ENCODE measurements at regions not wholly inside any gene's neighbourhood (a gene's known extent, or its start where the extent isn't known, plus 50 kb on each side); places are given as distances from the start of the nearest gene placed in this dataset.
"Not testable (repeated sequence)": the region's sequence is repeated elsewhere in the genome, so short reads cannot be mapped to it uniquely, and the experiment has no call there.

DNA sequence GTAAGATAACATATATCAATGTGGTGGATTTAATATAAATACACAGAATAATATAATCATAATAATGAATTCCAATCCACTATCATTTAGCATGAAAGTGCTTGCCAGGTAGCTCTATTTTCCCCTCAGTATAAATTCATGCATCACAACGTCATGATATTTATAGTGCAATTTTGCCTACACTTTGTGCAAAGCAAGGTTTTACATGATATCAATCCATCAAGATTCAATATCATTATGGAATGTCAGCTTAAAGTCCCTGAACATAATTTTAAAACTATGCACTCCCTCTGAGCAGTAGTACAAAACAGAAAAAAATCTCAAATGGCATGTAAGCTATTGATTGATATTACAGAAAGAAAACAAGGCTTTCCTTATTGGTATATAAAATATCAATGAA is 962.2 kb upstream of the PCDH20 start:
- H3K27me3 ChIP-seq (ENCODE audit: control insufficient read depth in 1 of 2, insufficient read depth in 2 of 2, low read length in 1 of 2), result no peaks in the 10 kb centered on the region
- intact Hi-C loops (cut with DNase I), result no loop called here
- ATAC-seq (ENCODE audit: low FRiP score) (no peak), DNase-seq (no peak)
- no peak overlapping the region for H3K27ac ChIP-seq (ENCODE audit: low read depth in 1 of 2, low read length in 2 of 2)
- no peak overlapping the region for H3K4me3 ChIP-seq (ENCODE audit: low read length in 2 of 2)
- no peaks in the 10 kb centered on the region for H3K36me3 ChIP-seq (ENCODE audit: control insufficient read depth in 1 of 2, insufficient read depth in 2 of 2, low read length in 1 of 2)
- WGBS, 2 donors, result 42 to 50% methylated on average over 1 of the region's 1 CpG
- H3K9me3 ChIP-seq (ENCODE audit: control insufficient read depth, low read length), result no peaks in the 10 kb centered on the region
- H3K4me1 ChIP-seq (ENCODE audit: control insufficient read depth in 1 of 2, insufficient read depth in 2 of 2, low read length in 2 of 2), result no peaks in the 10 kb centered on the region

GRCh38 chr13:62375653-62376052 is 960.0 kb upstream of the PCDH20 start:
- intact Hi-C loops (cut with DNase I), result no loop called here
- no peaks in the 10 kb centered on the region for H3K4me1 ChIP-seq (ENCODE audit: control insufficient read depth in 1 of 2, insufficient read depth in 2 of 2, low read length in 2 of 2)
- 83 to 84% methylated on average over 2 of the region's 2 CpGs for WGBS, 2 donors
- DNase-seq (no peak), ATAC-seq (ENCODE audit: low FRiP score) (no peak)
- no peaks in the 10 kb centered on the region for H3K27me3 ChIP-seq (ENCODE audit: control insufficient read depth in 1 of 2, insufficient read depth in 2 of 2, low read length in 1 of 2)
- no peaks in the 10 kb centered on the region for H3K36me3 ChIP-seq (ENCODE audit: control insufficient read depth in 1 of 2, insufficient read depth in 2 of 2, low read length in 1 of 2)
- no peaks in the 10 kb centered on the region for H3K9me3 ChIP-seq (ENCODE audit: control insufficient read depth, low read length)
- H3K4me3 ChIP-seq (ENCODE audit: low read length in 2 of 2), result no peak overlapping the region
- no peak overlapping the region for H3K27ac ChIP-seq (ENCODE audit: low read depth in 1 of 2, low read length in 2 of 2)

DNA sequence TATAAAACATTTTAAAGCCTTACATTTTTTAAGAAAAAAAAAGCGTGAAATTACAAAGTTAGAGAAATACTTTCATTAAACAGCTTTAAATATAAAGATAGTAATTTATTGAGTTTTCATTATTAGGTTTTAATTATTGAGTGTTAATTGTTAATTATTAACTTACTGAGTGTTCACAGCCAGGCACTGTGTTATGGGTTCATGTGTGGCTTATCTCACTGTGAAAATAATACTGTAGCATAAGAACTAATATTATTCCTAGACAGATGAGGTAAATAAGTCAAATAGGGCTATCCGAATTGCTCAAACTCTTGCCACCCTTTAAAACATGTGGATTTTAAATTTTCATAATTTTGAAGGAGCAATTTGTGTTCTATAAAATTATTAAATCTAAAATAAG is 956.1 kb upstream of the PCDH20 start:
- no peaks in the 10 kb centered on the region for H3K27me3 ChIP-seq (ENCODE audit: control insufficient read depth in 1 of 2, insufficient read depth in 2 of 2, low read length in 1 of 2)
- no peak overlapping the region for H3K4me3 ChIP-seq (ENCODE audit: low read length in 2 of 2)
- intact Hi-C loops (cut with DNase I), result no loop called here
- H3K9me3 ChIP-seq (ENCODE audit: control insufficient read depth, low read length), result no peaks in the 10 kb centered on the region
- DNase-seq (no peak), ATAC-seq (ENCODE audit: low FRiP score) (no peak)
- H3K4me1 ChIP-seq (ENCODE audit: control insufficient read depth in 1 of 2, insufficient read depth in 2 of 2, low read length in 2 of 2), result no peaks in the 10 kb centered on the region
- H3K27ac ChIP-seq (ENCODE audit: low read depth in 1 of 2, low read length in 2 of 2), result no peak overlapping the region
- no peaks in the 10 kb centered on the region for H3K36me3 ChIP-seq (ENCODE audit: control insufficient read depth in 1 of 2, insufficient read depth in 2 of 2, low read length in 1 of 2)
- WGBS, 2 donors, result 58 to 63% methylated on average over 2 of the region's 2 CpGs

DNA sequence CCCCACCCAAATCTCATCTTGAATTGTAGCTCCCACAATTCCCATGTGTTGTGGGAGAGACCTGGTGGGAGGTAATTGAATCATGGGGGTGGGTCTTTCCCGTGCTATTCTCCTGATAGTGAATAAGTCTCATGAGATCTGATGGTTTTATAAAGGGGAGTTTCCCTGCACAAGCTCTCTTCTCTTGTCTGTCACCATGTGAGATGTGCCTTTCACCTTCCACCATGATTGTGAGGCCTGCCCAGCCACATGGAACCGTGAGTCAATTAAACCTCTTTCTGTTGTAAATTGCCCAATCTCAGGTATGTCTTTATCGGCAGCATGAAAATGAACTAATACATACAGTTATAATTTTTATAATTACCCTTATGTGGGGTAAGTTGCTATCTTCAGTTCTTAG is 952.3 kb upstream of the PCDH20 start:
- H3K9me3 ChIP-seq (ENCODE audit: control insufficient read depth, low read length); ATAC-seq (ENCODE audit: low FRiP score); DNase-seq; intact Hi-C loops (cut with DNase I); H3K36me3 ChIP-seq (ENCODE audit: control insufficient read depth in 1 of 2, insufficient read depth in 2 of 2, low read length in 1 of 2); H3K4me3 ChIP-seq (ENCODE audit: low read length in 2 of 2); H3K27me3 ChIP-seq (ENCODE audit: control insufficient read depth in 1 of 2, insufficient read depth in 2 of 2, low read length in 1 of 2); H3K4me1 ChIP-seq (ENCODE audit: control insufficient read depth in 1 of 2, insufficient read depth in 2 of 2, low read length in 2 of 2); H3K27ac ChIP-seq (ENCODE audit: low read depth in 1 of 2, low read length in 2 of 2): not testable (repeated sequence)
- 92 to 95% methylated on average over 3 of the region's 3 CpGs for whole genome bisulfite sequencing, 2 donors

GRCh38 chr13:62360609-62361008 is 945.0 kb upstream of the PCDH20 start:
- no peak overlapping the region for H3K27ac ChIP-seq (ENCODE audit: low read depth in 1 of 2, low read length in 2 of 2)
- H3K9me3 ChIP-seq (ENCODE audit: control insufficient read depth, low read length), result no peaks in the 10 kb centered on the region
- no peaks in the 10 kb centered on the region for H3K27me3 ChIP-seq (ENCODE audit: control insufficient read depth in 1 of 2, insufficient read depth in 2 of 2, low read length in 1 of 2)
- no peak for DNase-seq
- H3K4me3 ChIP-seq (ENCODE audit: low read length in 2 of 2), result no peak overlapping the region
- intact Hi-C loops (cut with DNase I), result no loop called here
- no peak for ATAC-seq (ENCODE audit: low FRiP score)
- H3K36me3 ChIP-seq (ENCODE audit: control insufficient read depth in 1 of 2, insufficient read depth in 2 of 2, low read length in 1 of 2), result no peaks in the 10 kb centered on the region
- H3K4me1 ChIP-seq (ENCODE audit: control insufficient read depth in 1 of 2, insufficient read depth in 2 of 2, low read length in 2 of 2), result no peaks in the 10 kb centered on the region

DNA sequence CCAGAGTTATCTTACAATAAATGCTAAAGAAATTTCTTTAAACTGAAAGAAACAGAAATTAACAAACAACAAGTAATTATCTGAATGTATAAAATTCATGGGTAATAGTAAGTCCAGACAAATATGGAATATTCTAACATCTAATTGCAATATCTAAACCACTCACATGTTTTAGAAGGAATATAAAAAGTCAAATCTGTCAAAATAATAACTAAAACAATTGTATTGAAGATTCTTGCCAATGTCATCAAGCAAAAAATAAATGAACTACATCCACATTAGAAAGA is 942.9 kb upstream of the PCDH20 start:
- Histone ChIP-seq H3K36me3 (ENCODE audit: control insufficient read depth in 1 of 2, insufficient read depth in 2 of 2, low read length in 1 of 2) (no peaks in the 10 kb centered on the region), H3K4me1 (ENCODE audit: control insufficient read depth in 1 of 2, insufficient read depth in 2 of 2, low read length in 2 of 2) (no peaks in the 10 kb centered on the region), H3K9me3 (ENCODE audit: control insufficient read depth, low read length) (no peaks in the 10 kb centered on the region), H3K27ac (ENCODE audit: low read depth in 1 of 2, low read length in 2 of 2) (no peak overlapping the region), H3K27me3 (ENCODE audit: control insufficient read depth in 1 of 2, insufficient read depth in 2 of 2, low read length in 1 of 2) (no peaks in the 10 kb centered on the region), H3K4me3 (ENCODE audit: low read length in 2 of 2) (no peak overlapping the region)
- ATAC-seq (ENCODE audit: low FRiP score) (no peak), DNase-seq (no peak)
- intact Hi-C loops (cut with DNase I), result no loop called here

- H3K9me3 ChIP-seq (ENCODE audit: control insufficient read depth, low read length), result no peaks in the 10 kb centered on the region
- H3K4me3 ChIP-seq (ENCODE audit: low read length in 2 of 2), result no peak overlapping the region
- ATAC-seq (ENCODE audit: low FRiP score) (no peak), DNase-seq (no peak)
- no peaks in the 10 kb centered on the region for H3K36me3 ChIP-seq (ENCODE audit: control insufficient read depth in 1 of 2, insufficient read depth in 2 of 2, low read length in 1 of 2)
- no peaks in the 10 kb centered on the region for H3K4me1 ChIP-seq (ENCODE audit: control insufficient read depth in 1 of 2, insufficient read depth in 2 of 2, low read length in 2 of 2)
- intact Hi-C loops (cut with DNase I), result no loop called here
- H3K27ac ChIP-seq (ENCODE audit: low read depth in 1 of 2, low read length in 2 of 2), result no peak overlapping the region
- WGBS, 2 donors, result 17 to 24% methylated on average over 2 of the region's 2 CpGs
- no peaks in the 10 kb centered on the region for H3K27me3 ChIP-seq (ENCODE audit: control insufficient read depth in 1 of 2, insufficient read depth in 2 of 2, low read length in 1 of 2)
Observed at GRCh38 chr13:62357887-62358645, 942.4 kb upstream of the PCDH20 start.

GRCh38 chr13:62356977-62357376 is 941.3 kb upstream of the PCDH20 start:
- Histone ChIP-seq H3K27ac (ENCODE audit: low read depth in 1 of 2, low read length in 2 of 2) (no peak overlapping the region), H3K4me3 (ENCODE audit: low read length in 2 of 2) (no peak overlapping the region), H3K9me3 (ENCODE audit: control insufficient read depth, low read length) (no peaks in the 10 kb centered on the region), H3K4me1 (ENCODE audit: control insufficient read depth in 1 of 2, insufficient read depth in 2 of 2, low read length in 2 of 2) (no peaks in the 10 kb centered on the region), H3K27me3 (ENCODE audit: control insufficient read depth in 1 of 2, insufficient read depth in 2 of 2, low read length in 1 of 2) (no peaks in the 10 kb centered on the region), H3K36me3 (ENCODE audit: control insufficient read depth in 1 of 2, insufficient read depth in 2 of 2, low read length in 1 of 2) (no peaks in the 10 kb centered on the region)
- ATAC-seq (ENCODE audit: low FRiP score) (no peak), DNase-seq (no peak)
- intact Hi-C loops (cut with DNase I), result no loop called here
- 46 to 54% methylated on average over 1 of the region's 1 CpG for WGBS, 2 donors

DNA sequence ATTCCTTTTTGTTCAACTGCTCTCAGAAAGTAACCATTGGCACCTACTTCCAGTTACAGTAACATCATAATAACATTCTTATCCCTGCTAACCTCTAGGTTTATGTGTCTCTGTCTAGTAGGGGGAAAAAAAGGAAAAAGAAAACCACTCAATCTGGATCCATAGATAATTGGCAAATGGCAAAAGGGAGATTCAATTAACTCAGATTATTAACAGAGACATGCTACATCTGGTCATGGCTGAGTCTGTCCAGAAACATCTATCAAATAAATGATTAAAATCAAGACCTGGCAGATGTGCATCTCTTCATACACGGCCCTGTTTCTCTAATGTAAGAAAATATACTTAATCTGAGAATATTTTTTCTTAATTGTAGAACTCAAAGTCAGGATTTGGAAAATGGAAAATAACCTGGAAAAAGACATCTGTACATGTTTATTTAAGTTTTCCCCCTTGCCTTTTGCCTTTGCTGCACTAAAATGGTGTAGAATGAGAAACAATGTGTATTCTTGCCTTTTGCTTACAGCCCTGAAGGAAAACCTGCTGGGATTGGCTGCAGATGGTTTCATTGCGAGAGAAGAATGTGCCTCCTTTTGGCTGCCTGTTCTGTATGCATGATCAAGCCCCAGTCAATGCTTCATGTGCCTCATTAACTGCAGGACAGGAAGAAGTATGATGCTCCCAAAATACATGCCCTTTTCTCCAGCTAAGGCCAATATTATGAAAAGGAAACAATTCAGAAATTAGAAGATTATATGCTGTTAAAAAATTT is 921.6 kb upstream of the PCDH20 start:
- Histone ChIP-seq H3K4me3 (ENCODE audit: low read length in 2 of 2) (no peak overlapping the region), H3K9me3 (ENCODE audit: control insufficient read depth, low read length) (no peaks in the 10 kb centered on the region), H3K27me3 (ENCODE audit: control insufficient read depth in 1 of 2, insufficient read depth in 2 of 2, low read length in 1 of 2) (no peaks in the 10 kb centered on the region), H3K36me3 (ENCODE audit: control insufficient read depth in 1 of 2, insufficient read depth in 2 of 2, low read length in 1 of 2) (no peaks in the 10 kb centered on the region), H3K4me1 (ENCODE audit: control insufficient read depth in 1 of 2, insufficient read depth in 2 of 2, low read length in 2 of 2) (no peaks in the 10 kb centered on the region), H3K27ac (ENCODE audit: low read depth in 1 of 2, low read length in 2 of 2) (no peak overlapping the region)
- 23 to 26% methylated on average over 2 of the region's 2 CpGs for WGBS, 2 donors
- ATAC-seq (ENCODE audit: low FRiP score) (no peak), DNase-seq (no peak)
- intact Hi-C loops (cut with DNase I), result no loop called here
